LNCAP (cell line): ENCODE measurements at regions not wholly inside any gene's neighbourhood (a gene's known extent, or its start where the extent isn't known, plus 50 kb on each side); places are given as distances from the start of the nearest gene placed in this dataset.

Experiments used
- TF ChIP-seq, protein P1 (sequence below): fragments of 450-650 bp; IDR thresholded peaks from 2 replicates; pipeline ENCODE4 v1.5.1; 2017; ENCODE audit warnings: mild to moderate bottlenecking

DNA sequence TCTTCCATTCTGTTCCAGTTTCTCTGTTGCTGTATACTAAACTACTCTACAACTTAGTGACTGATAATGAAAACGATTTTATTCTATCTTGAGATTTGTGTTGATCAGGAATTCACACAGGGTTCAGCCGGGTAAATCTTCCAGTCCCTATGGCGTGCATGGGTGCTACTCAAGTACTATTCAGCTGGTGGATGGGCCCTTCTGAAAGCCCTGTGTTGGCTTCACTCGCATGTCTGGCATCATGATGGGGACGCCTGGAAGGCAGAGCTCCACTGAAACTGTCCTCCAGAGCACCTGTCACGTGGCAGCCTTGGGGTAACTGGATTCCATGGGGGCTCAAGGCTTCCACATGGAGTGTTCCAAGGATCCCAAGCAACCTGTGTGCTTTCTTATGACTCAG lies 86.0 kb upstream of the ZMIZ1 start:
- TF ChIP-seq, protein P1, sequence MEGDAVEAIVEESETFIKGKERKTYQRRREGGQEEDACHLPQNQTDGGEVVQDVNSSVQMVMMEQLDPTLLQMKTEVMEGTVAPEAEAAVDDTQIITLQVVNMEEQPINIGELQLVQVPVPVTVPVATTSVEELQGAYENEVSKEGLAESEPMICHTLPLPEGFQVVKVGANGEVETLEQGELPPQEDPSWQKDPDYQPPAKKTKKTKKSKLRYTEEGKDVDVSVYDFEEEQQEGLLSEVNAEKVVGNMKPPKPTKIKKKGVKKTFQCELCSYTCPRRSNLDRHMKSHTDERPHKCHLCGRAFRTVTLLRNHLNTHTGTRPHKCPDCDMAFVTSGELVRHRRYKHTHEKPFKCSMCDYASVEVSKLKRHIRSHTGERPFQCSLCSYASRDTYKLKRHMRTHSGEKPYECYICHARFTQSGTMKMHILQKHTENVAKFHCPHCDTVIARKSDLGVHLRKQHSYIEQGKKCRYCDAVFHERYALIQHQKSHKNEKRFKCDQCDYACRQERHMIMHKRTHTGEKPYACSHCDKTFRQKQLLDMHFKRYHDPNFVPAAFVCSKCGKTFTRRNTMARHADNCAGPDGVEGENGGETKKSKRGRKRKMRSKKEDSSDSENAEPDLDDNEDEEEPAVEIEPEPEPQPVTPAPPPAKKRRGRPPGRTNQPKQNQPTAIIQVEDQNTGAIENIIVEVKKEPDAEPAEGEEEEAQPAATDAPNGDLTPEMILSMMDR, result no peak

DNA sequence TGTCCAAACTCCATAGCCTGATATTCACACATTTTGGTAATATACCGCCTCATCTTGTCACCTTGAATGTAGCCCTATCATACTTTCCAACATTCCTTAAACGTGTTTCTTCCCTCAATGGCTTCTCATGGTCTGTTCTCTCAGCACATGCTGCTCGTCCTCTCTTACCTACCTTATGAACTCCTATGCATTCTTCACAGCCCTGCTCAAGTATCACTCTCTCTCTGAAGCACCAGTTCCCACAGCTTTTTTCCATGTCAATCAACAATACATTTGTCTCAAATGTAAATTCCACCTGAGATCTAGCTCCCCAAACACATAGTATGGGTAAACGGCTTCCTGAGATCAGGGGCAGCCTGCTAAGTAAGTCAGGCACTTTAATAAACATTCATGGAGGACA lies 85.2 kb upstream of the ZMIZ1 start:
- TF ChIP-seq, protein P1, result no peak

DNA sequence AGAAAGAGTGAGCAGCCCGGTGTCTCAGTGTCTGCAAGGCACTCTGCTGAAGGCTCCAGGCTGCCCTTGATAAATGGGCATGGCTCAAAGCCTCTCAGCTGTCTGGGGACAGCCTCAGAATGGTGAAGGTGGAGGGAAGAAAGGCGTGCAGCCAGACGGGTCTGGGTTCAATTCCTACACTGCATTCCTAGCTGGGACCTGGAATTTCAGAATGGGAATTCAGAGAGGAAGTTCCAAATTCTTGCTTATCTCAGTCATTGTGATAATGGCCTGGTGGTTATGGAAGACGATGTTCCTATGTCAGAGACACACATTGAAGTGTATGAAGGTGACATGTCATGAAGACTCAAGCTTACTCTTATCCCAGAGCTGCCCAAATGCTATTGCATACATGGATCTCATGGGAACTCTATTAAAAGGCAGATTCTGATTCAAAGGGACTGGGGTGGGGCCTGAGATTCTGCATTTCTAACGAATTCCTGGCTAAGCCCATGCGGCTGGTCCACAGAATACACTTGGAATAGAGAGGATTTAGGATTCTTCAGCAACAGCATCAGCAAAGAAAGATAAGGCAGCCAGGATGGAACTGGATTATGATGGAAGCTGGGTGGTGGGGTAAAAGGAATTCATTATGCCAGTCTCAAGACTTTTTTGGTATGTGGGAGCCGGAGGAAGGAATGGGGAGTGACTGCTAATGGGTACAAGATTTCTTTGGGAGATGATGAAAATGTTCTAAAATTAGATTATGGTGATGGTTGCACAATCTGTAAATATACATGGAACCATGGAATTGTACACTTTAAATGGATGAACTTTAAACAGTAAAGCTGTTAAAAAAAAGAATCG lies 82.6 kb upstream of the ZMIZ1 start:
- TF ChIP-seq, protein P1, result no peak

DNA sequence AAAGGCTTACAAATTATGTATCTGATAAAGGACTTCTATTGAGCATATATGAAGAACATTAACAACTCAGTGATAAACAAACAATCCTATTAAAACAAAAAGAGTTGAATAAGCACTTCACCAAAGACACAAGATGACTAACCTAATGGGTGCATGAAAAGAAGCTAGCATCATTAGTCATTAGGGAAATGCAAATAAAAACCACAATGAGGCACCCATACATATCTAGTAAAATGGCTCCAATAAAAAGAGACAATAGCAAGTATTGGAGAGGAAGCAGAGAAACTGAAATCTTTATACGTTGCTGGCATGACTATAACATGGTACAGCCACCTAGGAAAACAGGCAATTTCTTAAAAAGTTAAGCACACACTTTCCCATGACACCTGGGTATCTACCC lies 77.6 kb upstream of the ZMIZ1 start:
- TF ChIP-seq, protein P1, result no peak

DNA sequence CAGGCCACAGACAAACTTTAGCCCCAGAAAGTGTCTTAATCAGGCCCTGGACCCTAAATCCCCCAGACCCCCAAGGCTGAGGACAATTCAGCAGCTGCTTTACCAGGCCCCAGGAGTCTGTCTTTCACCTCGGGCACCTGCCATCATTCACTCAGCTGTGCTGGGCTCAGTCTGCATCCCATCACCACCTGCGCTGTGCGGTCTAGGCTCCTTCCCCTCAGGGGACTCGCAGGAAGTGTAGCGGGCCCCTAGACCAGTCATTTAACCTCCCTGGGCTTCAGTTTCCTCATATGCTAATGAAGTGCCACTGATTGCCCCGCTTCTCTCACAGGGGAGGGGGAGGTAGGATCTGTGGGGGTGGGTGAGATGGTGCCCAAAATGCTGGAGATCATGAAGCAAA lies 76.4 kb upstream of the ZMIZ1 start:
- TF ChIP-seq, protein P1, result no peak

DNA sequence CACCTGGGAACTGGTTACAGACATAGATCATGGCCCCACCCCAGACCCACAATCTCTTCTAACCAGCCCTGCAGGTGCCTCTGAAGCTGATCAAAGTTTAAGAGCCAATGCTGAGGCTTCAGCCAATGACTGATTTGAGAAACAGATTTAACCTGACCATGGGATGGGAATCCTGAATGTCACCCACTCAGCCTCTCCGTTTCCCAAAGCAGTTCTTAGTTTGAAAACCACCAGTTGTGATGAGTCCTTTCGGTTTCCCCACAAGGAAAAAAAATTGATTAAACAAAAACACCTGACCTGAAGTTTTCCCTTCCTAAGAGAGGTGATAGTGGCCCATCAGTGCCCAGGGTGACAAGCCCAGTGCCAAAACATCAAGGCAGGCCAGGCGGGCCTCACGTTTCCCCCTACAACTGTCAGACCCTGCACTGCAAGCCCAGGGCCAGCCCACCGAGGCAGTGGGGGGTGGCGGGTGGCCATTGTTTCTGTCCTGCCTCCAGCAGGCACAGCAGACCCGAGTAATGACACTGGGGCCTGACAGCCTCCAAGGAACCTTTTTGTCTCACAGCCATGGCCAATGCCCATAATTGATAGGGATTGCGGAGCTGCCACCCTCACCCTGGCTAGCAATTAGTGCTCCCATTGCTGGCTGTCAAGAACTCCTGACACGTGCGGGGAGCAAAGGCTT lies 75.4 kb upstream of the ZMIZ1 start:
- TF ChIP-seq, protein P1, result no peak

DNA sequence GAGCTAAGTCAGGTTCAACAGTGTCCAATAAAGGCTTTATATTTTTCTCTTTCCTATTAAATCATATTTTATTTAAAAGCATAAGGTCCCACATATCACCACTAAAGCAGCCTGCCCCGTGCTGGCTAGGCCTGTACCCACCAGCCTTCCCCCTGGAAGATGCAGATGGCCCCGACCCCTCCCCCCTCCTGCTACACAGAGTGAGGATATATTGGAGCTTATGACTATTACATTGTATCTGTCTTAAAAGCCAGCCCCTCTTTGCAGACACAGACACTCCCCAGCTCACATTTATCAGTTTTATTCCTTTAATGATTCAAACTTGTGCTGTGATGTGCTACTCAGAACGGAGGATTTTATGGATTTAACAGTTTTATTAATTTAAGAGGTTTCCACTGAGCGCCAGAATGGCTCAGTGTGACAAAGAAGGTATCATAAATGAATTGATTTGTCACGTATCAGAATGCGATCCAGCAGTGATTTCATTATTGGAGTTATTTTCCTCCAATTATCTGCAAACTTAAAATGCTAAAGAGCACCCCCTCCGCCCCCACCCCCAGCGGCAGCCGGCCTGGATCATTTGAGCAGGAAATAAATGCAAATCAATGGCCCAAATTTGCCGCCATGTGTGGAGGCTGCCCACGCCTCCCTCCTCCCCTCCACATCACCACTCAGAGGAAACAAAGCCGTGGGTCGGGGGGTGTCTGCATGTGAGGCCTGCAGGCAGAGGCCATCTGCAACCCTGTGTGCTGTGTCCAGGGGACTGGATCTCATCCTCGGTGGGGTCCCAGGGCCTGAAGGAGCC lies 72.6 kb upstream of the ZMIZ1 start:
- TF ChIP-seq, protein P1, result no peak
